NCI-H146 treated with DMSO at 0.1 percent for 48 hours (cell line): ENCODE measurements at regions not wholly inside any gene's neighbourhood (a gene's known extent, or its start where the extent isn't known, plus 50 kb on each side); places are given as distances from the start of the nearest gene placed in this dataset.

Experiments
- DNase-seq: peaks from one replicate; lab custom pipeline; 2025; ENCODE audit not compliant: unreplicated experiment; lab: John Stamatoyannopoulos, UW

DNA sequence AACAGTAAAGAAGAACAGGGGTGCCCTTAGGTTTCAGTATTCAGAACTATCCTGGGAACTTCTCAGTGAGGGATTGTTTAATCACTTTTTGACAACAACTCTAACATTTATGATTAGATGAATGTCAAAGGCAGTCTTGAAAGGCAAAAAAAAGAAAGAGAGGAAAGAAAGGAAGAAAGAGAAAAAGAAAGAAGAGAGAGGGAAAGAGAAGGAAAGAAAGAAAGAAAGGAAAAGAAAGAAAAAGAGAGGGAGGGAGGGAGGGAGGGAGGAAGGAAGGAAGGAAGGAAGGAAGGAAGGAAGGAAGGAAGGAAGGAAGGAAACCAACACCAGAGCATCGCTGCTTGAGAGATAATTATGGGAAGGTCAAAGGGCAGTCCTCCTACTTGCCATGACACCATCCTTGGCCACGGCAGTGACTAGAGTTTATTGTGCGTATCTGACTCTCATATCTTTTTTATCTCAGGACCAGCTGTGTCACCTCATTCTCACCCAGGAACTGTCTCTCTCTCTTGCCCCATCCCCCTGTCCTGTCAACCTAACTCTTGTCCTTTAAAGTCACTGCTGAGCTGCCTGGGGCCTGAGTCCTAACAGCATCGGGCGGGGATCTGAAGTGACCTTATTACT lies 96.8 kb upstream of the ATXN1 start:
- DNase-seq: no peak

GRCh38 chr6:16855460-16855859 lies 94.2 kb upstream of the ATXN1 start:
- DNase-seq: no peak

DNA sequence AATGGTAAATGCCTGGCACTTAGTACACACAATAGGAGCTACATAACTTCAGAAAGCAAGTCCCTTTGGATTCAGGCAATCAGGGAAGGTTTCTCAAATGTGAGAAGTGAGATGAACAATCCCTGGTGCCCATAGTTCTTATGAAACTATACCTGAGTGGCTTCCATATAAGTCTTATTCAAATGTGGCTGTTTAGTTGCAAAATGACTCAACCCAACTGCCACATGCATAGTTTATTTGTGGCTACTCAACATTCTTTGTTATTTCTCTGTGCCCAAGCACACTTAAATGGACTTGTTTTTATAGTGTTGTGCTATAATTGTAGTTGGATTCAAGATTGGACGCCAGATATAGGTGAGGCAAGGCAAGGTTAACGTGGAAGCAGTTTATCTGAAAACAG lies 93.7 kb upstream of the ATXN1 start:
- no peak for DNase-seq

GRCh38 chr6:16852671-16853070 lies 91.4 kb upstream of the ATXN1 start:
- DNase-seq: no peak

DNA sequence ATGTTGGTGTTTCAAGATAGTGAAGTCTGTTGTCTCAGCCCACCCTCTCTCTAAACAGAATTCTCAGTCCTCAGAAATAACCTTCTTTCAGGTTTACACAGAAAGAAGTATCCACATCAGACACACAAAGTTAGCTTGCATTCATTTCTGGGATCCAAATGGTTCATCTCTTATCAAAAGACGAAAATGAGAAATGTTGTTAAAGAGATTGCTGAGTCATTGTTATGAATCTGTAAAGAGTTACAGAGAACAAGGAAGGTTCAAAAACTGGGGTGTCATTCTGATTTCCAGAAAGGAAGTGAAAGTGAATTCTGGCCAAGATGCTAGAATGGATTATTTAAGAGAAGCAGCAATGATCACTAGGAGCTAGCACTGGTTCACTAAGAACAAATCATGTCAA lies 90.5 kb upstream of the ATXN1 start:
- DNase-seq: no peak

GRCh38 chr6:16851044-16851540 lies 89.8 kb upstream of the ATXN1 start:
- no peak for DNase-seq

- peak; percentile 59 for DNase-seq
Observed at GRCh38 chr6:16850681-16851026, 89.4 kb upstream of the ATXN1 start.

- no peak for DNase-seq
Observed at GRCh38 chr6:16849988-16850680, 88.9 kb upstream of the ATXN1 start.

GRCh38 chr6:16849280-16849987 lies 88.2 kb upstream of the ATXN1 start:
- peak; percentile 24 for DNase-seq

- DNase-seq: no peak
Observed at GRCh38 chr6:16846399-16846778, 85.1 kb upstream of the ATXN1 start.

DNA sequence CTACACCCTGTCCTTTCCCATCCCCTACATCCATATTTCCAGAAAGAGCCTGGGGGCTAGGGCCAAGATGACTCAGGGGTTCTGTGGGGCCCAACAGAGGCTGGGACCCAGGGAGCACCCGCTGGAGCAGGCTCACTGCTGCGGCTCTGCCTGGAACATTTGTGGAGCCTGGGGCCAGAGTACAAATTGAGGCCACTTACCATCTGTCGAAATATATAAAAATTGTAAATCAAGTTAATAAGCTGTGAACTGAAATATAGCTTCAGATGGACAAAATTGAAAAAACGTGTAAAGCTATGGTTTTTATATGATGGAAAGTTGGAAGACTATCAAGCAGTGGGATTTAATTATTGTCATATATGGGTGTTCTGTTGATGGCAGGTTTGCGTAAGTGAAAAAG lies 82.9 kb upstream of the ATXN1 start:
- DNase-seq: no peak

- no peak for DNase-seq
Observed at GRCh38 chr6:16842676-16843075, 81.4 kb upstream of the ATXN1 start.

DNA sequence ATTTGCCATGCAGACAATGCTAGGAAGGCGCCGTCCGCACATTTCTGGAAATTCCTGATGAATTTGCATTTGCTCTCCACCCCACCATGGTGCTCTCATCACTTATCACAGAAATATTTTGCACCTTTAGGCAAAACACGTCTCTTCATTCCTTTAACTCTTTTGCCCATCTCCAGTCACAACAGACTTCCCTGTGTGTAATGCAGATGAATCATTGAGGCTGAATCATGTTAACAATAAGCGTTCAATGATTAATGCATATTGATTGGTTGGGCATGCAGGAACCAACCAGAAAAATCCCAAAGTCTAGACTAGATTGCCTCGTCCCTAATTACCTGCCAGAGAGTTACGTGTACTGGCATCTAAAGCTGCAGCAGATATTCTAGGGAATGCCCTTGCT lies 80.0 kb upstream of the ATXN1 start:
- DNase-seq: no peak

- no peak for DNase-seq
Observed at GRCh38 chr6:16840725-16841124, 79.5 kb upstream of the ATXN1 start.

DNA sequence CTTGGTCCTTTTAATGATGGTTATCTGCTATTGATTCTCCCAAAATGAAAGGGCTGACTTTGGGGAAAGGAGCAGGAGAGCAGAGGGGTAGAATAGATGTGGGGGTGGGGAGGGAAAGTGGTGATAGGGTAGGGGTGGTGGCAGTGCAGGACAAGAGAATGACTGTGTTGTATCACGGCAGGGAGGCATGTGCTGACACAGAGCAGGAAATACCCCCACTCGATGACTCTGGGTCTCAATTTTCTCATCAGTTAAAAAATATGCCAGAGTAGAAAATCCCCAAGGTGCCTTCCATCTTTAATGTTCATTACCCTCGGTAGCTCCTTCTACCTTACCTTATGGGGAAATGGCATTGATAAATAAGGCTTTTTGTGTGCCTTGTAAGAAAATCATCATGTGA lies 79.0 kb upstream of the ATXN1 start:
- no peak for DNase-seq

- no peak for DNase-seq
Observed at GRCh38 chr6:16839631-16840179, 78.4 kb upstream of the ATXN1 start.

GRCh38 chr6:16837217-16837972 lies 76.1 kb upstream of the ATXN1 start:
- no peak for DNase-seq

DNA sequence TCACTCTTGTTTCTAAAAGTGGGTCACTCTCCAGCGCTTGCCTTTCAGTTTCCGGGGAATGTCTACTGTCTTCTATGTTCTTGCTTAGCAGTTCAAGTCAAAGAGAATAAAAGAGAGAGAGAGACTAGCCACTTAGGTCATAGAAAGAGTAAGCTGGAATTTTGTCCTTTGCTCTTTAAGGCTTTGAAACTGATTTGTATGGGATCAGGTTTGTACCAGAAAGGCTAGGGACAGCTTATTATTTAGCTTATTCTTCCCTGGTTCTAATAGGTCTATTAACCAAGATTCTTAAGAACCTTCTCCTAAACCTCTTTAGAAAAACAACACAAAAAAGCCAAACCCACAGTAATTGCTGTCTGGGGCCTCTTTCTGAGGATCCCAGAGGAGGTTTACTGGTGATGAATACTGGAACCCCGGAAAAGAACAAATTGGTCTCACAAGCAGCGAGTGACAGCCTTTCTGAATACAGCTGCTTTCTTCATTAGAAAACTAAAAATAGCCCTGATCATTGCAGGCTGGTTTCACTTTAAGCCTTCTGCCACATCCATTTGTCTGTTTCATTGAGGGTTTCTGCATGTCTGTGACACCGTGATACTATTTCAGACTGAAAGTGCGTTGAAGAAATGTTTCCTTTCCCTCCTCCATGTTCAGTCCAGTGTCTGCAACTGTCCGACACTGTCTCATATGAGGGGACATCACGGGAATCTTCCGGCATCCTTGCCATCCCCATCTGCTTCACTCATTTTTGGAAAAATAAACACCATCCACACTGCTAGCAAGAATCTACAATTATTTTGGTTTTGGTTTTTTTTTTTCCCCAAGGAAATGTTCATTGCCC lies 75.1 kb upstream of the ATXN1 start:
- DNase-seq: no peak

DNA sequence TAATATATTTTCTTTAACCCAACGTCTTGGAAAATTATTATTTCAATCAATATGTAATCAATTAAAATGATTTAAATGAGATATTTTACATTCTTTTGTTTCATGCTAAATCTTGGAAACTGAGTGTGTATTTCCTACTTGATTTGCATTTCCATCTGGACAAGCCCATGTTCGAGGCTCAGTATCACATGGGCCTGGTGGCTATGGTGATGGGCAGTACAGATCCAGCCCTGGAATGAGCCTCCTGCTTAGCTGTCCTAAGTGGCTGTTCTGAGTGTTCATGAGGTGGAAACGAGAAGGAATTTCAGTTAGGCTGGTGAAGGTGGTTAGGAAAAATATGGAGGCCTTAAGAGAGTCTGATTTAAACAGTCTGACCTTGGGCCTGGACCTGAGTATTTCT lies 73.0 kb upstream of the ATXN1 start:
- no peak for DNase-seq

DNA sequence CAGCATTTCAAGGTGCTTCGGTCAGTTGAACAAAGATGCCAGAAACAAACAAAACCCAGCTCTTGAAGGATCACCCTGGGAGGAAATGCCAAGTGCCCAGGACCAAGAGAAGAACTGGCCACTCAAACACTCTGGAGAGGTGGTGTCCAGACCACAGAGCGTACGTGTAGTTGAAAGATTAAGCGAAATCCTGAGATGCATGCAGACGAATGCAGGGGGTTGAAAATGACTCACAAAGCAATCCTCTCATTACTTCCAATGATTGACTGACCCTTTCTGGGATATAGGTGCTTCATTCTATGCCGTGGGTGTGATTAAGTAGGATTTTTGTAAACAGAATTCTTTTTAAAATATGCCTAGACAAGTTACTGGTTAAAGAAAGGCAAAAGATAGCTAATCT lies 71.5 kb upstream of the ATXN1 start:
- no peak for DNase-seq
